Thoracic aorta (tissue), 2 donors: ENCODE measurements at regions not wholly inside any gene's neighbourhood (a gene's known extent, or its start where the extent isn't known, plus 50 kb on each side); places are given as distances from the start of the nearest gene placed in this dataset.

Experiments
- ATAC-seq: fragments of 150-250 bp; one replicate; pipeline ENCODE4 v1.8.0; 2017; ENCODE audit warnings: low read depth; ENCODE audit not compliant: insufficient number of reproducible peaks, low FRiP score
- DNase-seq: peaks from one replicate; pipeline ENCODE4 v3.0.0-alpha.2; 2020; ENCODE audit warnings: low spot score
- H3K27ac ChIP-seq, 2 donors: fragments of 200-600 bp; sonication (generic); 1 replicate in 1 of 2; 2 replicates in 1 of 2; pipeline ENCODE4 v1.5.1; 2016; ENCODE audit warnings: mild to moderate bottlenecking in 2 of 2, moderate library complexity in 2 of 2
- H3K27me3 ChIP-seq: fragments of 200-600 bp; sonication (generic); replicated peaks from 2 replicates; pipeline ENCODE4 v1.6.0; 2016; ENCODE audit warnings: mild to moderate bottlenecking; ENCODE audit not compliant: insufficient read depth
- H3K36me3 ChIP-seq: fragments of 200-600 bp; sonication (generic); one replicate; pipeline ENCODE4 v1.5.1; 2016
- H3K4me1 ChIP-seq, 2 donors: fragments of 200-600 bp; sonication (generic); 1 replicate in 1 of 2; 2 replicates in 1 of 2; pipeline versions ENCODE4 v1.5.1 to v1.6.0; 2016; ENCODE audit warnings: low read depth in 2 of 2, mild to moderate bottlenecking in 1 of 2; ENCODE audit not compliant: control insufficient read depth in 1 of 2
- H3K4me3 ChIP-seq: fragments of 200-600 bp; sonication (generic); 2 replicates; pipeline ENCODE4 v1.5.1; 2016; ENCODE audit warnings: mild to moderate bottlenecking
- H3K9me3 ChIP-seq: fragments of 200-600 bp; sonication (generic); 2 replicates; pipeline ENCODE4 v1.5.1; 2016
- CTCF ChIP-seq: fragments of 200-600 bp; sonication (generic); IDR thresholded peaks from one replicate; pipeline ENCODE4 v1.5.1; 2019; ENCODE audit warnings: antibody characterized with exemption

GRCh38 chr6:146909886-146910285, 294.3 kb upstream of the STXBP5 start:
- Histone ChIP-seq H3K36me3 (no peaks in the 10 kb centered on the region), H3K9me3 (no peaks in the 10 kb centered on the region), H3K27ac (no peak overlapping the region), H3K4me1 (peaks cover 13 to 27% of the 10 kb centered on the region in 2 donors), H3K27me3 (no peaks in the 10 kb centered on the region), H3K4me3 (no peak overlapping the region)
- no peak for ATAC-seq
- TF ChIP-seq CTCF: no peak
- DNase-seq: no peak

- Histone ChIP-seq H3K9me3 (no peaks in the 10 kb centered on the region), H3K27ac (no peak overlapping the region), H3K4me3 (no peak overlapping the region), H3K36me3 (no peaks in the 10 kb centered on the region), H3K4me1 (peaks cover 9 to 26% of the 10 kb centered on the region in 2 donors), H3K27me3 (no peaks in the 10 kb centered on the region)
- ATAC-seq (no peak), DNase-seq (no peak)
- TF ChIP-seq CTCF: no peak
These were observed 293.6 kb upstream of the STXBP5 start for GRCh38 chr6:146910611-146911010.

GRCh38 chr6:146911635-146912215, 292.5 kb upstream of the STXBP5 start:
- DNase-seq: no peak
- TF ChIP-seq CTCF: no peak
- H3K27me3 ChIP-seq: no peaks in the 10 kb centered on the region

GRCh38 chr6:146912730-146913685, 291.2 kb upstream of the STXBP5 start:
- H3K27me3 ChIP-seq: no peaks in the 10 kb centered on the region
- DNase-seq (no peak), ATAC-seq (no peak)
- H3K4me1 ChIP-seq: peaks cover 9 to 28% of the 10 kb centered on the region in 2 donors
- peak overlapping the region; percentile 74 to 83 for H3K27ac ChIP-seq
- no peak for TF ChIP-seq CTCF
- no peaks in the 10 kb centered on the region for H3K9me3 ChIP-seq
- H3K36me3 ChIP-seq: no peaks in the 10 kb centered on the region
- H3K4me3 ChIP-seq: peak overlapping the region; percentile 66

More at GRCh38 chr6:146911635-146912215, 292.5 kb upstream of the STXBP5 start:
- Histone ChIP-seq H3K9me3 (no peaks in the 10 kb centered on the region), H3K36me3 (no peaks in the 10 kb centered on the region), H3K4me3 (no peak overlapping the region), H3K27ac (no peak overlapping the region), H3K4me1 (peaks cover 9 to 28% of the 10 kb centered on the region in 2 donors)
- no peak for ATAC-seq

- peak overlapping the region; percentile 74 to 83 for H3K27ac ChIP-seq
- no peaks in the 10 kb centered on the region for H3K36me3 ChIP-seq
- peak; percentile 92 for ATAC-seq
- no peak for TF ChIP-seq CTCF
- no peaks in the 10 kb centered on the region for H3K9me3 ChIP-seq
- H3K4me3 ChIP-seq: peak overlapping the region; percentile 66
- DNase-seq: peak; percentile 55
- peaks cover 9 to 28% of the 10 kb centered on the region in 2 donors for H3K4me1 ChIP-seq
- H3K27me3 ChIP-seq: no peaks in the 10 kb centered on the region
These were observed 290.3 kb upstream of the STXBP5 start for GRCh38 chr6:146913842-146914488.
